ENCODE measurements at regions not wholly inside any gene's neighbourhood (a gene's known extent, or its start where the extent isn't known, plus 50 kb on each side); places are given as distances from the start of the nearest gene placed in this dataset.

DNA sequence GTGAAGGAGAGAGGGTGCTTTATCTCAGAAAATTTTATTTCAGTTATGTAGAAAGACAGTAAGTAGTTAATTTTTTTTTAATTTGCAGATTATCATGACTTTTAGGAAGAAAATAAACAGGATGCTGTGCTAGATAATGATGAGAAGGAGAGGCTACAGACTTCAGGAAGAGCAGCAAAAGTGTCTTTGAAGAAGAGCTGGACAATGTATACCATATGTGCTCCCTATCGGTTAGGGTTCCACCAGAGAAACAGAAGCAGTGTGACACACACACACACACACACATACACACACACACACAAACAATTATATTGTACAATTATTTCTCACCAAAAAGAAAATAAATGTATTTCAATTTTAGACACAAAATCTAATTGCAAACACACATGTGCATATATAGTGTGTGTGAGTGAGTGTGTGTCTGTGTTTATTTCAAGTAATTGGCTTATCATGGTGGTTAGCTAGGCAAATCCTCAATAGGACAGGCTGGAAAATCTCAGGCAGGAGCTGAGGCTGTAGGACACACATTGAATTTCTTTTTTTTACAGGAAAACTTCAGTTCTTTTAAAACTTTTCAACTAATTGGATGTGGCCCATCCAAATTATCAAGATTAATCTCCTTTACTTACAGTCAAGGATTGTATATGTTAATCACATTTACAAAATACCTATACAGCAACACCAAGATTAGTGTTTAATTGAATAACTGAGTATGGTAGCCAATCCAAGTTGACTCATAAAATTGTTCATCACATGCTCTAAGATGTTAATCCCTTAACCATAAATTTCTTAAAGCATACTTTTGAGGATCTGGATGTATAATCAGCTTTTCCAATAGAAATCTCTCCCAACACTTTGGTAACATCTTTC lies 235.8 kb upstream of the DCN start:
- no peaks in the 10 kb centered on the region for H3K9me3 ChIP-seq (ENCODE audit: control extremely low read depth in 1 of 3, control insufficient read depth in 2 of 3, insufficient read depth in 1 of 3, low read length in 2 of 3)
- no peaks in the 10 kb centered on the region for H3K79me2 ChIP-seq (ENCODE audit: control insufficient read depth, insufficient read depth, low read length)
- CTCF ChIA-PET = no interaction called here
- Mint-ChIP-seq H3K4me3 (no peak overlapping the region), H3K27ac (no peak overlapping the region), H3K9me3 (ENCODE audit: insufficient read depth) (no peaks in the 10 kb centered on the region), H3K27me3 (peaks cover 34% of the 10 kb centered on the region), H3K4me1 (peaks cover 4% of the 10 kb centered on the region)
- no peak overlapping the region for H3K27ac ChIP-seq (ENCODE audit: low read length in 2 of 2)
- no peaks in the 10 kb centered on the region for H4K20me1 ChIP-seq (ENCODE audit: control insufficient read depth, insufficient read depth, low read length, poor library complexity, severe bottlenecking)
- no peak overlapping the region for H3K4me3 ChIP-seq (ENCODE audit: control extremely low read depth in 1 of 5, extremely low read depth in 1 of 5, insufficient read depth in 1 of 5, low read depth in 2 of 5, low read length in 4 of 5)
- no peaks in the 10 kb centered on the region for H3K4me1 ChIP-seq (ENCODE audit: control insufficient read depth in 2 of 2, insufficient read depth in 2 of 2, low read length in 2 of 2)
- no peak overlapping the region for H3K4me2 ChIP-seq (replicated peaks; ENCODE audit: low read depth, low read length, poor library complexity, severe bottlenecking)
- ATAC-seq (ENCODE audit: low read depth) = no peak
- no peak overlapping the region for H3K9ac ChIP-seq (ENCODE audit: low read length)
- no peak overlapping the region for H2AFZ ChIP-seq (ENCODE audit: insufficient read depth, low read depth, low read length, poor library complexity, severe bottlenecking)
- H3K36me3 ChIP-seq (replicated peaks in 1 of 2; ENCODE audit: control extremely low read depth in 1 of 2, control insufficient read depth in 1 of 2, extremely low read depth in 1 of 2, insufficient read depth in 2 of 2, low read length in 1 of 2) = no peaks in the 10 kb centered on the region
- H3K27me3 ChIP-seq (replicated peaks in 1 of 4; ENCODE audit: control extremely low read depth in 1 of 4, control insufficient read depth in 3 of 4, insufficient read depth in 4 of 4, low read length in 3 of 4) = no peaks in the 10 kb centered on the region
- no peak for DNase-seq
- POLR2A ChIA-PET = no interaction called here
- intact Hi-C loops (cut with micrococcal nuclease) = no loop called here
- no CpG with 5 or more reads among the region's 1 CpG for WGBS (ENCODE audit: insufficient coverage)
- no peak for TF ChIP-seq CTCF (IDR thresholded peaks at IDR 0.05)
- TF ChIP-seq EZH2 (IDR thresholded peaks at IDR 0.05; ENCODE audit: borderline replicate concordance, insufficient read depth, low read depth, low read length, poor library complexity, severe bottlenecking) = no peak

DNA sequence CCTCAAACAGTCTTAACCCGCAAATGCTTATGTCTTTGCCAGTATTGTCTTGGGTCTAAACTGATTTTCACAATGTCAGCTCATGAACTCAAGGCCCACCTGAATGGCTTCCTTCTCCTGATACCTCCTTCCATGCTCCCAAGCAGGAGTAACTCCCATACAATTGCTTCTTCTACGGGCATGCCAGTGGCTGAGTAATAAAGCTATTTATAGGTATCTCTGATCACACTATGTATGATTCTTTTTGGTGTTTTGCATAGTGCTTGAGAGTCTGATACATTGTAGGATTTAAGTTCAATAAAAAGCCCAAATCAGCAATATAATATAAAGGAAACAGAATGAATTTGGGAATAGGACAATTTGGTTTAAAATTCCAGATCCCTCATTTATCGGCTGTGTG lies 235.0 kb upstream of the DCN start:
- Mint-ChIP-seq H3K27me3 (peaks cover 30% of the 10 kb centered on the region), H3K4me1 (peaks cover 4% of the 10 kb centered on the region), H3K27ac (no peak overlapping the region), H3K4me3 (no peak overlapping the region), H3K9me3 (ENCODE audit: insufficient read depth) (no peaks in the 10 kb centered on the region)
- no peak for DNase-seq
- no peak overlapping the region for H3K4me2 ChIP-seq (replicated peaks; ENCODE audit: low read depth, low read length, poor library complexity, severe bottlenecking)
- H3K27me3 ChIP-seq (replicated peaks in 1 of 4; ENCODE audit: control extremely low read depth in 1 of 4, control insufficient read depth in 3 of 4, insufficient read depth in 4 of 4, low read length in 3 of 4) = no peaks in the 10 kb centered on the region
- H2AFZ ChIP-seq (ENCODE audit: insufficient read depth, low read depth, low read length, poor library complexity, severe bottlenecking) = no peak overlapping the region
- CTCF ChIA-PET = no interaction called here
- ATAC-seq (ENCODE audit: low read depth) = no peak
- no peaks in the 10 kb centered on the region for H4K20me1 ChIP-seq (ENCODE audit: control insufficient read depth, insufficient read depth, low read length, poor library complexity, severe bottlenecking)
- 90% methylated on average over 2 of the region's 3 CpGs for WGBS (ENCODE audit: insufficient coverage)
- no peaks in the 10 kb centered on the region for H3K9me3 ChIP-seq (ENCODE audit: control extremely low read depth in 1 of 3, control insufficient read depth in 2 of 3, insufficient read depth in 1 of 3, low read length in 2 of 3)
- no peak overlapping the region for H3K27ac ChIP-seq (ENCODE audit: low read length in 2 of 2)
- no peaks in the 10 kb centered on the region for H3K4me1 ChIP-seq (ENCODE audit: control insufficient read depth in 2 of 2, insufficient read depth in 2 of 2, low read length in 2 of 2)
- H3K79me2 ChIP-seq (ENCODE audit: control insufficient read depth, insufficient read depth, low read length) = no peaks in the 10 kb centered on the region
- no peaks in the 10 kb centered on the region for H3K36me3 ChIP-seq (replicated peaks in 1 of 2; ENCODE audit: control extremely low read depth in 1 of 2, control insufficient read depth in 1 of 2, extremely low read depth in 1 of 2, insufficient read depth in 2 of 2, low read length in 1 of 2)
- no peak overlapping the region for H3K4me3 ChIP-seq (ENCODE audit: control extremely low read depth in 1 of 5, extremely low read depth in 1 of 5, insufficient read depth in 1 of 5, low read depth in 2 of 5, low read length in 4 of 5)
- TF ChIP-seq CTCF (IDR thresholded peaks at IDR 0.05) (no peak), EZH2 (IDR thresholded peaks at IDR 0.05; ENCODE audit: borderline replicate concordance, insufficient read depth, low read depth, low read length, poor library complexity, severe bottlenecking) (no peak)
- no peak overlapping the region for H3K9ac ChIP-seq (ENCODE audit: low read length)
- POLR2A ChIA-PET = no interaction called here
- intact Hi-C loops (cut with micrococcal nuclease) = no loop called here
